NB4 (cell line): ENCODE measurements at regions not wholly inside any gene's neighbourhood (a gene's known extent, or its start where the extent isn't known, plus 50 kb on each side); places are given as distances from the start of the nearest gene placed in this dataset.
"Not testable (repeated sequence)": the region's sequence is repeated elsewhere in the genome, so short reads cannot be mapped to it uniquely, and the experiment has no call there.

Experiments
- DNase-seq: peaks from one replicate; pipeline ENCODE4 v3.0.0; 2010; ENCODE audit warnings: low read depth
- H3K4me3 ChIP-seq: one replicate; pipeline ENCODE4 v1.5.1; 2011; ENCODE audit warnings: mild to moderate bottlenecking, low read depth, low read length, moderate library complexity
- CTCF ChIP-seq: IDR thresholded peaks from one replicate; pipeline ENCODE4 v1.5.1; 2012; ENCODE audit warnings: low read depth, low read length
- MYC ChIP-seq: IDR thresholded peaks from 2 replicates; pipeline ENCODE4 v1.6.1; 2011; ENCODE audit warnings: low read depth, low read length
- POLR2A ChIP-seq: IDR thresholded peaks from 2 replicates; pipeline ENCODE4 v1.6.1; 2011; ENCODE audit warnings: mild to moderate bottlenecking; ENCODE audit not compliant: insufficient read length; ENCODE audit errors: extremely low read depth
- TF ChIP-seq, protein P1 (sequence below): IDR thresholded peaks from 2 replicates; pipeline ENCODE4 v1.6.1; 2011; ENCODE audit warnings: low read depth, low read length

GRCh38 chr20:7792150-7792869, 147.9 kb downstream of the HAO1 start:
- no peak for DNase-seq
- H3K4me3 ChIP-seq = no peak overlapping the region
- TF ChIP-seq MYC (no peak), CTCF (no peak), POLR2A (no peak)
- TF ChIP-seq, protein P1, sequence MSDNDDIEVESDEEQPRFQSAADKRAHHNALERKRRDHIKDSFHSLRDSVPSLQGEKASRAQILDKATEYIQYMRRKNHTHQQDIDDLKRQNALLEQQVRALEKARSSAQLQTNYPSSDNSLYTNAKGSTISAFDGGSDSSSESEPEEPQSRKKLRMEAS = no peak

DNA sequence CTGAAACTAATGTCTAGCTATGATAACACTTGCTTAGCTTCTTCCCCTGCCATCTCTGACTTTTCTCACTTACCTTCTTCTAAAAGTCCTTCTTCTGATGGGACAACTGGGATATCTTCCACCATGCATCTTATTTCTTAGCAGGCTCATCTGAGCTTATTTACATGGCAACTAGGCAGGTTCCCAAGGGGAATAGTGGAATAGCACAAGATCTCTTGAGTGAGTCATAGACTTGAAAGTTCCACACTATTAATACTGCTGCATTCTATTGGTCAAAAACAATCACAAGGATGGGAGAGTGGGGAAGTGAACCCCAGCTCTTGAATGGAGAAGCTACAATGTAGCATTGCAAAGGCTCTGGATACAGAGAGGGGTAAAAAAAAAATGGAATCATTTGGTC, 142.1 kb downstream of the HAO1 start:
- TF ChIP-seq, protein P1 = no peak
- TF ChIP-seq POLR2A (no peak), MYC (no peak), CTCF (no peak)
- DNase-seq = no peak

DNA sequence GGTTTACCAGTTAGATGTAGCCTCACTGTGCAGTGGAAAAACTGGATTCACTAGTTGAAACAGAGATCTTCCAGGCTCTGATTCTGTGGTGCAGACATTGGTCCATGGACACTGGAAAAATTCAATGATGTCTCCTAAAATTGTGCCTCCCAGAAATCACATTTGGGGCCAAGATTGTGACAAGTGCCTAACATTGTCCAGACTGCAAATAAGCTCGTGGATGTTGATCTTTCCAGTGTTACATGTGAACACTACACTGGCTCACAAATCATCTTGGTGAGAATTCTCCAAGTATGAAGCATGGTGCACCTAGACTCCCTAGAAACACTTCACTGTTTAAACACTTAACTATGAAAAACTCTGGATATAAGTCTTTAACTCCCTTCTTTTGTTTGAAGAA, 140.4 kb downstream of the HAO1 start:
- TF ChIP-seq CTCF (no peak), POLR2A (no peak), MYC (no peak)
- TF ChIP-seq, protein P1 = no peak
- no peak overlapping the region for H3K4me3 ChIP-seq
- no peak for DNase-seq

More for the DNA sequence above, 142.1 kb downstream of the HAO1 start:
- H3K4me3 ChIP-seq = no peak overlapping the region

GRCh38 chr20:7803411-7804151, 136.7 kb downstream of the HAO1 start:
- H3K4me3 ChIP-seq, DNase-seq: not testable (repeated sequence)

DNA sequence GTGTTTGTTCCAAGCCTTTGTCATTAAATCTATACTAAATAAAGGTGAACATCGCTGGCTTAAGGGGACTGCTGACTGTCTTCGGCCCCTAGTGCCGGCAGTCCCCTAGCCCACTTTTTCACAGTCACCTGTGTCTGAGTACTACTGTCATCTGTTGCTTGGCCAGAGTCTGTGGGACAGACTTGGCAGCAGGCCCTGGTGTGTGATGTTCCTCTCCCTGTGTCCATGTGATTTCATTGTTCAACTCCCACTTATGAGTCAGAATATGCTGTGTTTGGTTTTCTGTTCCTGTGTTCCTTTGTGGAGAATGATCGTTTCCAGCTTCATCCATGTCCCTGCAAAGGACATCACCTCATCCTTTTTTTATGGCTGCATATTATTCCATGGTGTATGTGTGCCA, 133.4 kb downstream of the HAO1 start:
- no peak overlapping the region for H3K4me3 ChIP-seq
- TF ChIP-seq MYC (no peak), CTCF (no peak), POLR2A (no peak)
- TF ChIP-seq, protein P1 = no peak
- DNase-seq = no peak

- no peak for DNase-seq
- no peak for TF ChIP-seq CTCF
- TF ChIP-seq, protein P1 = no peak
- TF ChIP-seq MYC = no peak
- TF ChIP-seq POLR2A = no peak
- no peak overlapping the region for H3K4me3 ChIP-seq
Measured at GRCh38 chr20:7817286-7817685, 123.0 kb downstream of the HAO1 start.
